ENCODE measurements at regions not wholly inside any gene's neighbourhood (a gene's known extent, or its start where the extent isn't known, plus 50 kb on each side); places are given as distances from the start of the nearest gene placed in this dataset.
A peak's percentile ranks its signal among the peaks of the same experiment; 100 is the strongest.
"Not testable (repeated sequence)": the region's sequence is repeated elsewhere in the genome, so short reads cannot be mapped to it uniquely, and the experiment has no call there.

GRCh38 chr2:107107351-107107750 lies 221.4 kb upstream of the ST6GAL2 start:
- no peak for DNase-seq (ENCODE audit: low read depth)

GRCh38 chr2:107108556-107108955 lies 222.6 kb upstream of the ST6GAL2 start:
- no peak for DNase-seq (ENCODE audit: low read depth)

GRCh38 chr2:107111623-107112022 lies 225.7 kb upstream of the ST6GAL2 start:
- no peak for DNase-seq (ENCODE audit: low read depth)

- DNase-seq (ENCODE audit: low read depth), result no peak
Measured at GRCh38 chr2:107112561-107112960, 226.6 kb upstream of the ST6GAL2 start.

- no peak for DNase-seq (ENCODE audit: low read depth)
Measured at GRCh38 chr2:107128381-107128780, 242.4 kb upstream of the ST6GAL2 start.

- DNase-seq (ENCODE audit: low read depth), result no peak
Measured at GRCh38 chr2:107132070-107132469, 246.1 kb upstream of the ST6GAL2 start.

- no peak for DNase-seq (ENCODE audit: low read depth)
Measured at GRCh38 chr2:107132746-107133145, 246.8 kb upstream of the ST6GAL2 start.

GRCh38 chr2:107133412-107133811 lies 247.4 kb upstream of the ST6GAL2 start:
- no peak for DNase-seq (ENCODE audit: low read depth)

GRCh38 chr2:107136733-107137132 lies 250.8 kb upstream of the ST6GAL2 start:
- no peak for DNase-seq (ENCODE audit: low read depth)

GRCh38 chr2:107137706-107138105 lies 251.7 kb upstream of the ST6GAL2 start:
- no peak for DNase-seq (ENCODE audit: low read depth)

GRCh38 chr2:107146181-107146580 lies 260.2 kb upstream of the ST6GAL2 start:
- no peak for DNase-seq (ENCODE audit: low read depth)

GRCh38 chr2:107146645-107147044 lies 260.7 kb upstream of the ST6GAL2 start:
- not testable (repeated sequence) for DNase-seq (ENCODE audit: low read depth)

- no peak for DNase-seq (ENCODE audit: low read depth)
Measured at GRCh38 chr2:107148055-107148454, 262.1 kb upstream of the ST6GAL2 start.

- DNase-seq (ENCODE audit: low read depth), result no peak
Measured at GRCh38 chr2:107148496-107148895, 262.5 kb upstream of the ST6GAL2 start.

GRCh38 chr2:107160640-107161239 lies 274.8 kb upstream of the ST6GAL2 start:
- no peak for DNase-seq (ENCODE audit: low read depth)

GRCh38 chr2:107168141-107168540 lies 282.2 kb upstream of the ST6GAL2 start:
- no peak for DNase-seq (ENCODE audit: low read depth)

- peak; percentile 6 for DNase-seq (ENCODE audit: low read depth)
Measured at GRCh38 chr2:107174171-107174570, 288.2 kb upstream of the ST6GAL2 start.

GRCh38 chr2:107182981-107183380 lies 297.0 kb upstream of the ST6GAL2 start:
- no peak for DNase-seq (ENCODE audit: low read depth)

GRCh38 chr2:107187870-107188269 lies 301.9 kb upstream of the ST6GAL2 start:
- no peak for DNase-seq (ENCODE audit: low read depth)

- DNase-seq (ENCODE audit: low read depth), result no peak
Measured at GRCh38 chr2:107195631-107196030, 309.7 kb upstream of the ST6GAL2 start.

- DNase-seq (ENCODE audit: low read depth), result no peak
Measured at GRCh38 chr2:107197594-107198294, 311.8 kb upstream of the ST6GAL2 start.

- DNase-seq (ENCODE audit: low read depth), result no peak
Measured at GRCh38 chr2:107202962-107203591, 317.1 kb upstream of the ST6GAL2 start.
